Left cardiac atrium (tissue), 4 donors: ENCODE measurements at regions not wholly inside any gene's neighbourhood (a gene's known extent, or its start where the extent isn't known, plus 50 kb on each side); places are given as distances from the start of the nearest gene placed in this dataset.

Experiments used
- ATAC-seq, 2 donors: fragments of 200-7000 bp; cut with Tn5 transposase; one replicate each; pipeline ENCODE4 v1.9.1; 2020; ENCODE audit warnings: mild to moderate bottlenecking in 2 of 2, moderate library complexity in 2 of 2
- DNase-seq: peaks from one replicate; pipeline ENCODE4 v3.0.0-alpha.2; 2020
- intact Hi-C, 2 donors: fragments of 100-400 bp; cut with DNase I; formaldehyde crosslinking; loops; one replicate each; pipeline versions ENCODE4 v1.14.1 to v1.15.1; 2022 to 2023
- donor health status: DM: no; HTN: yes; CAD: no.
- donor health status: DM: no; HTN: yes; CAD: no; lungs with severe emphysema.
- donor health status: DM: yes; HTN: yes; CAD: no.
- donor health status: Dilated cardiomyopathy.

DNA sequence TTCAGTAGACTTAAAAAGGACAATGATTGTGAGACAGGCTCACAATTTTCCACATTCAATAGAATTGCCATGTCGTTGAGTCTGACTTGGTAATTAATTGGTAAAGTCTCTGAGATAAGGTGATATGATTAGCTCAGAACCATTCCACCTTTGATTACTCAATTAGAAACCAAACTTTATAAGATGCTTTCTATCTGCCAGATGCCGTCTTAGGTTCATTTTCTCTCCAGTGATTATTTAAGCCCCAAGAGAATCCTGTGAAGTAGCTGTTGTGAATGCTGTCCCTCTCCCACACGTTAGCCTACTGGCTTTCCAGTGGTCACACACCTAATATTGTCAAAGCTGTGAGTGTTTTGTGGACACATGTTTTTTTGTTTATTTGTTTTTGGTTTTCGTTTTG lies 528.9 kb upstream of the ZNF462 start:
- intact Hi-C loops: no loop called here
- no peak for DNase-seq
- no peak for ATAC-seq

DNA sequence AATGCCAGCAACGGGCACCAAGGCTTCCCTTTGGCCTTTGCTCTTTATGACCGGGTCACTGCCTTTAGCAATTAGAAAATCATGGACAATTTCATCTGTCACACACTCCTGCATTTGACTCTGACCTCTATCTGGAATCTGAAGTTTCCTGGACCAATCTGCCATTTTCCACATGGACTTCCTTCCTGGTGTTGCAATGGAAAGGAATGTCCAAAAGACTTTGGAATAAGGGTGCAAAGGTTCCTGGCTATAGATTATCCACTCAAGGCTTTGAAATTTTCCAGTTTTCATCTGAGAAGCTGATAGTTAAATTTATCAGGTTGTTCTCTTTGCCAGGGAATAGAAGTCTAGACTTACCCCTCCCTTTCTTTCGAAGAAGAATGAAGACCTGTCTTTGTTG lies 523.1 kb upstream of the ZNF462 start:
- intact Hi-C loops: no loop called here
- DNase-seq (no peak), ATAC-seq (no peak)

- intact Hi-C loops: no loop called here
- ATAC-seq: no peak
- no peak for DNase-seq
These were observed 512.2 kb upstream of the ZNF462 start for GRCh38 chr9:106350777-106351176.

DNA sequence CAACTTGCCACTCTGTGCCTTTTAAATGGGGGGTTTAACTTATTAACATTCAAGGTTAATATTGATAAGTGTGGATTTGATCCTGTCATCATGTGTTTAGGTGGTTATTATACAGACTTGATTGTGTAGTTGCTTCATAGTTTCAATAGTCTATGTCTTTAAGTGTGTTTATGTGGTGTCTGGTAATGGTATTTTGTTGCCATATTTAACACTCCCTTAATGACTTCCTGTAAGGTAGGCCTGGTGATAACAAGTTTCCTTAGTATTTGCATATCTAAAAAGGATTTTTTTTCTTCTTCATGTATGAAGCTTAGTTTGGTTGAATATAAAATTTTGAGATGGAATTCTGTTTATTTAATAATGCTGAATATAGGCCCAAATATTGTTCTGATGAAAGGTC lies 506.0 kb upstream of the ZNF462 start:
- no peak for DNase-seq
- ATAC-seq: no peak
- intact Hi-C loops: no loop called here

GRCh38 chr9:106358331-106358730 lies 504.6 kb upstream of the ZNF462 start:
- DNase-seq (no peak), ATAC-seq (no peak)
- intact Hi-C loops: no loop called here

GRCh38 chr9:106376689-106377088 lies 486.3 kb upstream of the ZNF462 start:
- DNase-seq (no peak), ATAC-seq (no peak)
- intact Hi-C loops: no loop called here

- no peak for DNase-seq
- no peak for ATAC-seq
- intact Hi-C loops: no loop called here
These were observed 479.9 kb upstream of the ZNF462 start for GRCh38 chr9:106383072-106383471.

DNA sequence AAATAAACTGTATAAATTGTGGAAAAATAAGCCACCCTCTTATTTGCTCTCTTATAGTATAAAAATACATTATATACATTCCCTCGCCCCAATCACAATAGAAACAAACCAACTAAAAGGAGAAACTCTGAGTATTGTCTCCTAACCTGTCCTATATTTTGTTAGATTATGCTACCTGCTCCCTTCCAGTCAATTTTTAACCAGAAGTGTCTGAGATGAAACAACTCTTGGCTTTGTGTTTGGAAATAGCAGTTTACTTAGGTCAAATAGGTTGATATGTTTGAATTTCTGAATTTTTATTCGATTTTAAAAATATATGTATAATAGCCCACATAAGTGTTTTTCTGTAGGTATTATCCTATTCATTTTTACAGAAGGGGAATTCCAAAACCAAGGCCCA lies 475.0 kb upstream of the ZNF462 start:
- intact Hi-C loops: no loop called here
- DNase-seq: no peak
- no peak for ATAC-seq

- intact Hi-C loops: no loop called here
- ATAC-seq (no peak), DNase-seq (no peak)
These were observed 469.7 kb upstream of the ZNF462 start for GRCh38 chr9:106393226-106393625.

GRCh38 chr9:106400170-106400569 lies 462.8 kb upstream of the ZNF462 start:
- intact Hi-C loops: no loop called here
- ATAC-seq (no peak), DNase-seq (no peak)

GRCh38 chr9:106400950-106401349 lies 462.0 kb upstream of the ZNF462 start:
- intact Hi-C loops: no loop called here
- ATAC-seq (no peak), DNase-seq (no peak)

DNA sequence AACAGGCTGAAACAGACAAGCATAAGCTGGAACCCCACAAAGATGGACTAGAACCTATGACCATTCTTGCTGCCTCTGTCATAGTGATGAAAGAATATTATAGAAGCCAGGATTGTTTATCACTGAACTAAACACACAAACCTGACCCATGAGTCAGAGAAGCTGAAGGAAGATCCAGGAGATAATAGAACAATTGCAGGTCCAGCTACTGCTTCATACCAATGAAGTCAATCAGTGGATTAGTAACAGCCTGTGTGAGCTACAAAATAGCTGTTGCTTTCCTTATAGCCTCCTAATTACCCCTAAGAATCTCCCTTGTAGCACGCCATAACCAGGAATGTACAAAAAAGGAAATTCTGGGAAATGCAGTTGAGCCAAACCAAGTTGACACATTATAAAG lies 459.9 kb upstream of the ZNF462 start:
- intact Hi-C loops: no loop called here
- no peak for ATAC-seq
- DNase-seq: no peak

DNA sequence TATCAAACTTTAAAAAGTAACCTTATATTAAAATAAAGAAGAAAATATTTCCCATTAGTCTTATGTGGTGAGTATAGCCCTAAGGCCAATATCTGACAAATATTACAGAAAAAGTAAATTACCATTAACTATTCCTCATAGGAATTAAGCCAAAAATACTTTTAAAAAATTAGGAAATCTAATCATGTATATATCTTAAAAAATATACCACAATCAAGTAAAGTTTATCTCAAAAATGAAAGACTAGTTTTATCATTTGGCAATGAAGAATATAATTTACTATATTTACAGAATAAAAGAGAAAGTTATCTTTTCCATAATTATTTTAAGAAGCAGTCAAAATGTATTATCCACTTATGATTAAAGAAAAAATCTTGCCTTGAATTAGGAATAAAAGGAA lies 458.8 kb upstream of the ZNF462 start:
- DNase-seq (no peak), ATAC-seq (no peak)
- intact Hi-C loops: no loop called here

- intact Hi-C loops: no loop called here
- no peak for DNase-seq
- no peak for ATAC-seq
These were observed 457.0 kb upstream of the ZNF462 start for GRCh38 chr9:106405871-106406435.

DNA sequence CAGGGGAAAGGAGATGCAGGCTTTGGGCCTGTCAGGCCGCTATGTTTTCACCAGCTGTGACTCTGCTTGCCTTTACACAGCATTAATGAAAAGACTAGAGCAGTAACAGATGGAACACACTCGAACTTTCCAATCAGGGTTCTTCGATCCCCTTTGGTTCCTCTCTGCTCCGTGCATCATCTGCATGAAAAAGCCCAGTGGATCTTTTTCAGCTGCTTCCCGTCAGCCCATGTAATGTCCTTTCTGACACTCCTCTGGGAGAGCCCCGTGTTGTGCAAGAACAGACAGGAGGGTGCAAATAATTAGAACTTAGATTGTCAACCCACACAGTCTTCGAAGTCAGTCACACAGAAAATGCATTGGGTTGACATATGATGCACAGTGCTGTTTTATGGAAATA lies 448.9 kb upstream of the ZNF462 start:
- DNase-seq: no peak
- intact Hi-C loops: no loop called here
- no peak for ATAC-seq

GRCh38 chr9:106417685-106418084 lies 445.3 kb upstream of the ZNF462 start:
- intact Hi-C loops: no loop called here
- no peak for DNase-seq
- no peak for ATAC-seq

GRCh38 chr9:106419829-106420228 lies 443.1 kb upstream of the ZNF462 start:
- no peak for ATAC-seq
- no peak for DNase-seq
- intact Hi-C loops: no loop called here

- intact Hi-C loops: no loop called here
- no peak for DNase-seq
- no peak for ATAC-seq
These were observed 442.4 kb upstream of the ZNF462 start for GRCh38 chr9:106420511-106420944.

DNA sequence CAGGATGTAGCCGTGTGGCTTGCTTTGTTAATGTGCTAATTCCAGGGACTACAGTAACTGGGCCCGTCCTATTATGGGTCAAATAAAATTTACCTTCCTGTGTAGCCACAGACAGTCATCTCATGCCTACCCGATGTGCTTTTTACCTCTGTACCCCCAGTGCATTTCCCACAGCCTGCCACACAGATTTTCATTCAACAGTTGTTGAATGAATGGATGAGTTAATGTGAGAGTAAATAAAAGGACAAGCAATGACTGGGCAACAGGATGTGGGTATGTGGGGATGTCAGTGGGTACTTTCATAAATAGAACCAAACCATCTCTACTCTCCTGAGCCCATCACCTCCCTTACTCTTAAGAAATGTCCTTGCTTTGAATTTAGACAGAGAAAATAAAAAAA lies 441.2 kb upstream of the ZNF462 start:
- no peak for ATAC-seq
- intact Hi-C loops: no loop called here

DNA sequence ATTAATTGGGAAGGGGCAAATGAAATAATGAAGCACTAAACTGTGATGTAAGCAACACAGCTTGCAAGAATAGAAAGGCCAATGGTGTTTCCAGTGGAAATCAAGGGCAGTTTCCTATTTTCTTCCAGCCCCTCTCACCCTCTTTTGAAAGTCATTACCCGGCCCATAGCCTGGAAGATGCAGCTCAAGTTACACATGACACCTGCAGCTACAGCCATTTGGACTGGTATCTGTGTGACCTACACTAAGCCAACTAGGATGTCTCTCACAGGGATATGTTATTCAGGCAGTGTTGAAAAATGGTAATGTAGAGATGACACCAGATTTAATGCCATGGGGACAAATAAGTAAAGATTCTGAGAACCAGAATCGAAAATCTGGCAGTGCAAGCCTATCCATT lies 439.4 kb upstream of the ZNF462 start:
- intact Hi-C loops: no loop called here

More for the DNA sequence above, 441.2 kb upstream of the ZNF462 start:
- no peak for DNase-seq

GRCh38 chr9:106432631-106433030 lies 430.3 kb upstream of the ZNF462 start:
- intact Hi-C loops: no loop called here
- DNase-seq: no peak
- ATAC-seq: no peak

More for the DNA sequence above, 439.4 kb upstream of the ZNF462 start:
- ATAC-seq: no peak
- DNase-seq: no peak

DNA sequence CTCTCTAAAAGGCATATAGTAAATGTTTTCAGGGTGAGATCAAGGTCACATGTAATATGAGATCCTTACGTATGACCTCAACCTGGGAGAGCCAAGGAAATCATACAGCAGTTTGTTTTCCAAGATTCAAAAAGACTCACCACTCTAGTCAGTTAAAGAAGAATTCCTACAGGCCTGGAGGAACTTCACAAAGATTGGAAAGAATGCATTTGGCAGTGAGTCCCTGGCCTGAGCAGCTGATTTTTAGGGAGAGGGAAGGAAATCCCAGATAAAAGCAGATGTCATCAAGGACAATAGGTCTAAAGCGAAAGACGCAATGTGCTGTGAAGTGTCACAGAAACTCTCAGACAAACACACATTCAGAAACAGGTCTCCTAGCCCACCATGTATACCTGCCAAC lies 424.0 kb upstream of the ZNF462 start:
- intact Hi-C loops: no loop called here
- ATAC-seq (no peak), DNase-seq (no peak)
